ENCODE measurements at regions not wholly inside any gene's neighbourhood (a gene's known extent, or its start where the extent isn't known, plus 50 kb on each side); places are given as distances from the start of the nearest gene placed in this dataset.

DNA sequence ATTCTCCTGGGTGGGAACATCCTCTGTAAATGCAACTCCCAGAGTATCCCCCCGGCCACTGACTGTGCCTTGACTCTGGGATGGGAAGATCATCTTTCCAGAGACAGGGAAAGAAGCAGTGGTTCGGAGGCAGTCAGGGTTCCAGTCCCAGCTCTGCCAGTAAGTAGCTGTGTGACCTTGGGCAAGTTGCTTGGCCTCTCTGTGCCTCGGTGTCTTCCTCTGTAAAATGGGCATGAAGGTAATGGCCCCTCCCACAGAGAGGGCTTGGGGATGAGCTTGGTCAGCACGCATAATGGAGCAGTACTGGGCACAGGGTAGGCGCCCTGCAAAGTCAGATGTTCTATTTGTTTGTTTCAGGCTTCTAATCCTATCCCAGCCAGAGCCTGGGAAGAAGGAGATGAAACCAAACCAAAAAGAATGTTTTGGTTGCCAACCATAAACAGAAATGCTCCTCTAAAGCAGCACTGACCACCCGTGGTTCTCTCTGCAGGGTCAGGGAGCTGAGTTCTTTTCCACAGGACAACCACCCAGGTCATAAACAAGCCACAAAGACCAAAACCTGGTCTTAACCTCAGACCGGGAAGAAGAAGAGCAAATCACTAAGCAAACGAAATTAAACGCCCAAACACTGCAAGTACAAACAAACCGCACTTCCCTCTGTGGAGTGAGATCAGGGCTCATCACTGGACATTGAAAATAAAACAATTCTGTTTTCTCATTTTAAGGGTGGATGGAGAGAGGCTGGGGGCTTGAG is 381.0 kb upstream of the SULF2 start:
- no peak for DNase-seq

DNA sequence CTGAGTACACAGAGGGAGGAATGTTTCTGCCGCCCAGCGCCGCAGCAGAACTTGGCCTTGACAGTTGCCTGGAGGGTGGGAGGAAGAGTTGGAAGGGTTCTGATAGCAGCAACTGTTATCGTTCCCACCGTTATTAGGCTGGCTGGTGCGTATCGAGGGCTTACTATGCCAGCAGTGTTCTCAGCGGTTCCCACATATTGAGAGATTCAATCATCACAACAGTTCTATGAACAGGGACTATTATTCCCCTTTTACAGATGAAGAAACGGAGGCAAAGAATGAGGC is 380.1 kb upstream of the SULF2 start:
- no peak for DNase-seq

GRCh38 chr20:48164566-48165400 is 379.5 kb upstream of the SULF2 start:
- no peak for DNase-seq

DNA sequence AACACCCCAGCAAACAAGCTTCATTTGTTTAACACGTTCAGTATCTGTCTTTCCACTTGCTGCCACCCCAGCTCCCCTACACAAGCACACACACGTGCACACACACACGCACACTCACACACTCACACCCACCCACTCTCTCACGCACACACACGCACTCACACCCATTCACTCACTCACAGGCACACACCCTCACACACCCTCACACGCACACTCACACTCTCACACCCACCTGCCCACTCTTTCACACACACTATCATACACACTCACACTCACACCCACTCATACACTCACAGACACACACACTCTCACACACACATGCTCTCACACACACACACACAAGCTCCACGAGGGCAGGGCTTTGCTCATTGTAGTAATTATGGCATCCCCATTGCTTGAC is 378.8 kb upstream of the SULF2 start:
- no peak for DNase-seq

- no peak for DNase-seq
These were observed 378.2 kb upstream of the SULF2 start for GRCh38 chr20:48163505-48163904.

- no peak for DNase-seq
These were observed 377.3 kb upstream of the SULF2 start for GRCh38 chr20:48162621-48163020.

- DNase-seq, result no peak
These were observed 374.1 kb upstream of the SULF2 start for GRCh38 chr20:48159145-48160008.

GRCh38 chr20:48158014-48158413 is 372.7 kb upstream of the SULF2 start:
- no peak for DNase-seq

GRCh38 chr20:48156951-48157700 is 371.8 kb upstream of the SULF2 start:
- DNase-seq, result no peak

GRCh38 chr20:48156521-48156920 is 371.2 kb upstream of the SULF2 start:
- DNase-seq, result no peak

DNA sequence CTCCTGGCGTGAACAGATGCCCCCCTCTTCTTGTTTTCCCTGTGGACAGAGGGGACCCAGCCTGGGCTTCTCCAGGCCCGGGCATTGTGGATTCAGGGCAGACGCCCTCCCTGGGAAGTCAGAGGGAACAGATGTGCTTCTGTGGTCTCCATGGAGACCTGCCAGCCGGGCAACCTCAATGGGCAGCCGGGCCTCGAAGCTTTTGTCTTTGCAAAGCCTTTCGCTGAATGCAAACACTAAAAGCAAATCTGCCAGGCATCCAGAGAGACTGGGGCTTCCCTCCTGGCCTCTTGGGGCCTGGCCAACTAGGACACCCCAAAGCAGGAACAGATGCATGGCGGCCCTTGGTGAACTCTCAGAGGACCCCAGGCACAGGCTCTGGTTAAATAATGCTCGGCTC is 370.0 kb upstream of the SULF2 start:
- DNase-seq, result no peak

DNA sequence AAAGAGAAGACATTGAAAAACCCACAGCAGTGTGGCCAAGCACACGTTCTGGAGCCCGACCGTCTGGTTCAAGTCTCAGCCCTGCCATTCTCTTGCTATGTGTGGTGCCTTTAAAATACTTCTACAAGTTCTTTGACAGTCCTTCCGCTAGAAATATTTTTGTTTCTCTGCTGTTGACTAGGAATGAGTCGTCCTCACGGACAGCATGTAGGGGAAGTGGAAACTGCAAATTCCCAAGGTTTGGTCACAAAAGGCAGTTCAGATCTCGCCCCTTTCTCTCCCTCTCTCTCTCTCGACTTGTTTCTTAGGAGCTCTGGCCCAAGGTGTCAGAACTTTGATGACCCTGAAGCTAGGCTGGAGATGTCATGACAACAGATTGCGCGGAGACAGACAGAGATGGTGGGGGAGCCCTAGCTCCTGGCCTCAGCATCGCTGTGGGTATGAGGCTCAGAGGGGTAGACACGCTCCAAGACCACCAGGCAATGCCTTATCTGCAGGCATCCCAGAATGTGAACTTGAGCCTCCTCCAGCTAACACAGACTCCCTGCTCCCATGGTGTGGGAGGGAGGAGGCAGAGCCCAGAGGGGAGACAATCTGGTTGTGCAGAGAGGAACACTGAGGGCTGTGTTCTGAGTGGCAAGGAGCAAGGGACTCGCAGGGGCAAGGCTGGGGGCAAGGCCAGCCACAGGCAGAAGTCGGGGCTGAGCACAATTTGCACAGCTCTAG is 368.9 kb upstream of the SULF2 start:
- DNase-seq, result no peak

- no peak for DNase-seq
These were observed 368.2 kb upstream of the SULF2 start for GRCh38 chr20:48153523-48153922.

DNA sequence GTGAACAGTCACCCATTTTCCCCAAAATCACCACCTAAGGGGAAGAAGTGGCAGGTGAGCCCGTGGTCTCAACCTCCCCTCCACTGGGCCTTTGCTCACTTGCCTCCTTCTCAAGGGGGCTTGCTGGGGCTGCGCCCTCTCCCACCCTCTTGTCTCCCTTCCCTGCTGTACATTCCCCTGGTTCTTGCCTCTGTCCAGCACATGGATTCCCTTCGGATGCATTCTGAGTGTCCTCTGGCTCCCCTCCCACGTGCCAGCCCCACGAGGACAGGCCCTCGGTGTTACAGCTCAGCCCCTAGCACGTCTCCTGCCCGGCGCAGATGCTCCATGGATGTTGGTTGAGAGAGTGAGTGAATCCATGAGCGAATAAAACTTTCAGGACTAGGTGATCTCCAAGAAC is 367.8 kb upstream of the SULF2 start:
- DNase-seq, result no peak

DNA sequence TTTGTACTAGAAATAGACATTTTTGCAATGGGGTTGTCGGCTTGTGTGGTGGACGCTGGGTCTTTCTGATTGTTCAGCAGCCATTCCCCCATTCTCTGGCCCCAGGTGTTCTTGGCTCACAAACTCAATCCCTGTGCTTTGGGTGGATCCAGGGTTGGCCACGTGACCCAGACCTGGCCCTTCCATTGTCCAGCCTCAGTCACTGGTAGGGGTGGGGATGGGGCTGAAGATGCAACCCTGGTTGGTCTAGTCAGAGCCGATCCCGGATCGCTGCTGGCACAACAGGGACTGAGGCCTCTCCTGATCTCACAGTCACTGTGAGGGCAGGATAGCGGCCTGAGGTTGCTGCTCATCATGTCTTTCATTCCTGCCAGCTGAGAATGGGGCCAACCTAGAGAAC is 365.3 kb upstream of the SULF2 start:
- DNase-seq, result no peak

GRCh38 chr20:48149902-48150301 is 364.6 kb upstream of the SULF2 start:
- no peak for DNase-seq

DNA sequence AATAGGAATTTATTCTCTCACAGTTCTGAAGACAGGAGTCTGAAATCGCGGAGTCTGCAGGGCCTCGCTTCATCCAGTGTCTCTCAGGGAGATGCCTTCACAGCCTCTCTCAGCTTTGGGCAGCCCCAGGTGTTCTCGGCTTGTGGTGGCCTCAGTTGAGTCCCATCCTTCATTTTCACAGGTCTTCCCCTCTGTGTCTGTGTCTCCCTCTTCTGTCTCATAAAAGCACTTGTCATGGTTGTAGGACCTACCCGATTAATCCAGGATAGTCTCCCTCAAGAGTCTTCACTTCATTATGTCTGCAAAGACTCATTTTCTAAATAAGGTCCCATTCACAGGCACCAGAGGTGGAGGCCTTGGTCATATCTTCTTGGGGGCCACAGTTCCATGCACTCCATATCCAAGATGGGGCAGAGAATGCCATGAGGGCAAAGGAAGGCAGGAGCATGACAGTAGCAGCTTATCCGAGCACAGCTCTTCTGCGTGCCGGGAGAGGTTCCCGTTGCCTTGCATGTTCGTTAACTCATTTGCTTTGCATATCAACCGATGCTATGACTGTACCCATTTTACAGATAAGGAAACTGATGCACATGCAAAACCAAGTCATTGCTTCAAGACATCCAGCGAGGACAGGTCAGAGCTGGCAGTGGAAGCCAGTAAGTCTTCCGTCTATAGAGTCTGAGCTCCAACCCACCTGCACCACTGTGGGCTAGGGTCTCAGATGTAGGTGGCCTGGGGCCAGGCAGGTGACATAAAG is 363.8 kb upstream of the SULF2 start:
- no peak for DNase-seq

- DNase-seq, result no peak
These were observed 362.7 kb upstream of the SULF2 start for GRCh38 chr20:48148020-48148419.

GRCh38 chr20:48147311-48147710 is 362.0 kb upstream of the SULF2 start:
- no peak for DNase-seq

- no peak for DNase-seq
These were observed 361.6 kb upstream of the SULF2 start for GRCh38 chr20:48146877-48147276.

GRCh38 chr20:48146308-48146707 is 361.0 kb upstream of the SULF2 start:
- no peak for DNase-seq

Measured in stimulated activated naive CD4-positive, alpha-beta T cell (primary cell).